Caco-2 (cell line): ENCODE measurements at regions not wholly inside any gene's neighbourhood (a gene's known extent, or its start where the extent isn't known, plus 50 kb on each side); places are given as distances from the start of the nearest gene placed in this dataset.

Experiments
- BruUV-seq: library from RNA; stranded (reverse); fragments of 400-500 nt; replicated peaks from 2 replicates; lab custom pipeline; 2021; lab: Mats Ljungman, UMichigan
- CTCF ChIA-PET: fragments of 300-600 bp; sonication (Branson Sonifier 250); formaldehyde crosslinking; loops from one replicate; lab custom pipeline; 2022; ENCODE audit warnings: antibody characterized with exemption; lab: Charles Lee
- POLR2A ChIA-PET: fragments of 300-600 bp; sonication (Branson Sonifier 250); formaldehyde crosslinking; loops from one replicate; lab custom pipeline; 2022; ENCODE audit warnings: antibody characterized with exemption; lab: Charles Lee
- DNase-seq, 2 experiments: peaks; one replicate each; pipeline versions ENCODE4 v3.0.0 to v3.0.0-alpha.2; 2020 to 2022
- H3K27me3 ChIP-seq: replicated peaks from 2 replicates; pipeline ENCODE4 v1.6.0; 2011; ENCODE audit warnings: low read length; ENCODE audit not compliant: control insufficient read depth, insufficient read depth
- H3K36me3 ChIP-seq: 2 replicates; pipeline ENCODE4 v1.5.1; 2011; ENCODE audit warnings: low read length; ENCODE audit not compliant: control insufficient read depth, insufficient read depth
- H3K4me1 ChIP-seq: fragments of 250-450 bp; sonication (Bioruptor Pico); 2 replicates; pipeline ENCODE4 v1.5.1; 2020; ENCODE audit warnings: mild to moderate bottlenecking
- H3K4me3 ChIP-seq: 2 replicates; pipeline ENCODE4 v1.5.1; 2011; ENCODE audit warnings: low read depth, mild to moderate bottlenecking, control low read depth, low read length
- H3K9me3 ChIP-seq: fragments of 250-450 bp; sonication (Bioruptor Pico); 2 replicates; pipeline ENCODE4 v1.5.1; 2020; ENCODE audit warnings: mild to moderate bottlenecking, moderate library complexity
- H3K27ac Mint-ChIP-seq: one replicate; pipeline ENCODE4 v1.8.0; 2022; ENCODE audit warnings: mixed read lengths; ENCODE audit not compliant: unreplicated experiment
- H3K27me3 Mint-ChIP-seq: one replicate; pipeline ENCODE4 v1.8.0; 2022; ENCODE audit warnings: mixed read lengths; ENCODE audit not compliant: insufficient read depth, unreplicated experiment
- H3K36me3 Mint-ChIP-seq: one replicate; pipeline ENCODE4 v1.8.0; 2022; ENCODE audit warnings: mild to moderate bottlenecking, mixed read lengths; ENCODE audit not compliant: insufficient read depth, unreplicated experiment
- H3K4me1 Mint-ChIP-seq: one replicate; pipeline ENCODE4 v1.8.0; 2022; ENCODE audit warnings: low read depth, mixed read lengths; ENCODE audit not compliant: unreplicated experiment
- H3K4me3 Mint-ChIP-seq: one replicate; pipeline ENCODE4 v1.8.0; 2022; ENCODE audit warnings: mild to moderate bottlenecking, moderate library complexity, mixed read lengths; ENCODE audit not compliant: unreplicated experiment
- H3K9me3 Mint-ChIP-seq: one replicate; pipeline ENCODE4 v1.8.0; 2022; ENCODE audit warnings: mixed read lengths; ENCODE audit not compliant: unreplicated experiment
- intact Hi-C: fragments of 100-400 bp; cut with micrococcal nuclease; formaldehyde crosslinking; loops from one replicate; pipeline ENCODE4 v1.10.0; 2022; ENCODE audit not compliant: unreplicated experiment
- TF ChIP-seq, protein P1 (sequence below), 2 experiments: fragments of 200-600 bp in 1 of 2; IDR thresholded peaks; 1 replicate in 1 of 2; 2 replicates in 1 of 2; pipeline versions ENCODE4 v1.5.1 to v1.8.0; 2011 to 2022; ENCODE audit warnings: antibody characterized with exemption in 1 of 2, control low read depth in 1 of 2, inconsistent platforms in 1 of 2, low read depth in 1 of 2, low read length in 1 of 2, mild to moderate bottlenecking in 1 of 2, moderate library complexity in 1 of 2; ENCODE audit not compliant: insufficient read depth in 1 of 2, severe bottlenecking in 1 of 2, unreplicated experiment in 1 of 2

DNA sequence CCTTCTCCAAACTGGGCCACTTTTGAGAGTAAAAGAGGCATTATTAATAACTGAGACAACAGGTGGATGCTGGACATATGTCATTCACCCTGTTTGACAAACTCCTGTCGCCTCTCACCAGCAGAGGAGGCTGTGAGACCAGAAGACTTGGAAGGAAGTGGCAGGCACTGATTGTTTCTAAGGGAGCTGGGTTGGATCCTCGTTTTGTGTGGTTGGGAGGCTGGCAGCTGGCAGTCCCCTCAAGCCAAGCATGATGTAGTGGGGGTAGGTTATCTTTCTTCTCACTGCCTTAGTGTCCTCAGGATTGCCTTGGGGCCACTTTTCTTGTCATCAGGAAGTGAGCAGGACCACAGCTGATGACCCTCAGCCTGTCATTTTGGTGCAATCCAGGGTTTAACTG lies 86.5 kb upstream of the KCNJ15 start:
- no TSS peak for BruUV-seq
- ChIA-PET POLR2A (no interaction called here), CTCF (interaction anchor here (0.6 to 1.6 kb wide), 3 partner anchors 178 to 185 kb away, joined by 3 to 4 read pairs (median 4); no protein-coding TSS in a partner anchor)
- no peak for DNase-seq
- H3K9me3 ChIP-seq: no peaks in the 10 kb centered on the region
- TF ChIP-seq, protein P1, sequence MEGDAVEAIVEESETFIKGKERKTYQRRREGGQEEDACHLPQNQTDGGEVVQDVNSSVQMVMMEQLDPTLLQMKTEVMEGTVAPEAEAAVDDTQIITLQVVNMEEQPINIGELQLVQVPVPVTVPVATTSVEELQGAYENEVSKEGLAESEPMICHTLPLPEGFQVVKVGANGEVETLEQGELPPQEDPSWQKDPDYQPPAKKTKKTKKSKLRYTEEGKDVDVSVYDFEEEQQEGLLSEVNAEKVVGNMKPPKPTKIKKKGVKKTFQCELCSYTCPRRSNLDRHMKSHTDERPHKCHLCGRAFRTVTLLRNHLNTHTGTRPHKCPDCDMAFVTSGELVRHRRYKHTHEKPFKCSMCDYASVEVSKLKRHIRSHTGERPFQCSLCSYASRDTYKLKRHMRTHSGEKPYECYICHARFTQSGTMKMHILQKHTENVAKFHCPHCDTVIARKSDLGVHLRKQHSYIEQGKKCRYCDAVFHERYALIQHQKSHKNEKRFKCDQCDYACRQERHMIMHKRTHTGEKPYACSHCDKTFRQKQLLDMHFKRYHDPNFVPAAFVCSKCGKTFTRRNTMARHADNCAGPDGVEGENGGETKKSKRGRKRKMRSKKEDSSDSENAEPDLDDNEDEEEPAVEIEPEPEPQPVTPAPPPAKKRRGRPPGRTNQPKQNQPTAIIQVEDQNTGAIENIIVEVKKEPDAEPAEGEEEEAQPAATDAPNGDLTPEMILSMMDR (IDR thresholded peaks at IDR 0.05; ENCODE audit: insufficient read depth in 1 of 2, low read depth in 1 of 2, low read length in 1 of 2, severe bottlenecking in 1 of 2, unreplicated experiment in 1 of 2): no peak
- H3K27me3 Mint-ChIP-seq: no peaks in the 10 kb centered on the region
- no peak overlapping the region for H3K4me3 ChIP-seq
- H3K4me1 Mint-ChIP-seq: peaks cover 6% of the 10 kb centered on the region
- H3K9me3 Mint-ChIP-seq: peaks cover 9% of the 10 kb centered on the region
- no peak overlapping the region for H3K27ac Mint-ChIP-seq
- intact Hi-C loops: loop anchor here (5.0 kb wide), 1 partner anchor 187 kb away; no protein-coding TSS in a partner anchor
- H3K4me1 ChIP-seq: peaks cover 22% of the 10 kb centered on the region
- no peaks in the 10 kb centered on the region for H3K36me3 Mint-ChIP-seq
- H3K36me3 ChIP-seq: no peaks in the 10 kb centered on the region
- H3K4me3 Mint-ChIP-seq: no peak overlapping the region
- H3K27me3 ChIP-seq: no peaks in the 10 kb centered on the region

- Mint-ChIP-seq H3K27me3 (no peaks in the 10 kb centered on the region), H3K36me3 (no peaks in the 10 kb centered on the region), H3K9me3 (peaks cover 9% of the 10 kb centered on the region), H3K4me1 (peaks cover 6% of the 10 kb centered on the region), H3K4me3 (no peak overlapping the region), H3K27ac (no peak overlapping the region)
- peaks cover 22% of the 10 kb centered on the region for H3K4me1 ChIP-seq
- H3K9me3 ChIP-seq: no peaks in the 10 kb centered on the region
- TF ChIP-seq, protein P1 (IDR thresholded peaks at IDR 0.05; ENCODE audit: insufficient read depth in 1 of 2, low read depth in 1 of 2, low read length in 1 of 2, severe bottlenecking in 1 of 2, unreplicated experiment in 1 of 2): no peak
- H3K4me3 ChIP-seq: no peak overlapping the region
- no peak for DNase-seq
- H3K27me3 ChIP-seq: no peaks in the 10 kb centered on the region
- POLR2A ChIA-PET: interaction anchor here (0.5 kb wide), 1 partner anchor 198 kb away, joined by 5 read pairs; no protein-coding TSS in a partner anchor
- CTCF ChIA-PET: interaction anchor here (0.6 to 1.6 kb wide), 3 partner anchors 178 to 185 kb away, joined by 3 to 4 read pairs (median 4); no protein-coding TSS in a partner anchor
- no TSS peak for BruUV-seq
- no peaks in the 10 kb centered on the region for H3K36me3 ChIP-seq
- intact Hi-C loops: loop anchor here (5.0 kb wide), 1 partner anchor 186 kb away; no protein-coding TSS in a partner anchor
Measured at GRCh38 chr21:38170704-38171682, 85.8 kb upstream of the KCNJ15 start.

DNA sequence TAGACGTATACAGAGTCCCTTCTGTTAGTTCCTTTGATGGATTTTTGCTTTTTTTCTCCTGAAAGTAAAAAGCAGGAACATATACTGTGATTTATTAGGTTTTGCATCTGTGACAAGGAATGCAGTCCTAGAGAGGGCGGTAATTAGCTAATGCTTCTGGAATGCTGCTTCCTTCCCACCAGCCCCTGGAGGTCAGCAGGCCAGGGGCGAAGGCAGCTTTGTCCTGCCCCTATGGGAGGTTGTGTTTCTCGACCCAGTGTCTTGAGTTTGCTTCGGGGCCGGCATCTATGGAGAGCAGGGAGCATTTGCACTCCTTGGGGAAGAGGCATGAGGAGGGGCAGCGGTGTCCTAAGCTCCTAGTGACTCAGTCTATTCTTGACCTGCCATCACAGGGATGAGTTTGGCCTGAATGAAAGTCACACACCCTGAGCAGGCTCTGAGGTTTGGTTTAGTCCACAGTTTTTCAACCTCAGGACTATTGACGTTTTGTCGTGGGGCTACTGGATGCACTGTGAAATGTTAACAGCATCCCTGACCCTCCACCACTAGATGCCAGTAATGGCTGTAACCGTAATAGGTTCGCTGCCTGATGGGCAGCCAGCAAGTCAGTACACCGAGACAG lies 85.0 kb upstream of the KCNJ15 start:
- ChIA-PET POLR2A (interaction anchor here (0.5 to 0.7 kb wide), 2 partner anchors 47 to 197 kb away, joined by 4 to 5 read pairs; no protein-coding TSS in a partner anchor), CTCF (no interaction called here)
- BruUV-seq: no TSS peak
- Mint-ChIP-seq H3K36me3 (no peaks in the 10 kb centered on the region), H3K27me3 (peaks cover 2% of the 10 kb centered on the region), H3K27ac (peak overlapping the region; percentile 35), H3K4me1 (peaks cover 6% of the 10 kb centered on the region), H3K4me3 (no peak overlapping the region), H3K9me3 (peaks cover 9% of the 10 kb centered on the region)
- peaks cover 22% of the 10 kb centered on the region for H3K4me1 ChIP-seq
- intact Hi-C loops: loop anchor here (5.0 kb wide), 1 partner anchor 185 kb away; no protein-coding TSS in a partner anchor
- no peaks in the 10 kb centered on the region for H3K36me3 ChIP-seq
- TF ChIP-seq, protein P1 (IDR thresholded peaks at IDR 0.05; ENCODE audit: insufficient read depth in 1 of 2, low read depth in 1 of 2, low read length in 1 of 2, severe bottlenecking in 1 of 2, unreplicated experiment in 1 of 2): no peak
- DNase-seq: peak; percentile 38 to 55
- no peaks in the 10 kb centered on the region for H3K9me3 ChIP-seq
- no peak overlapping the region for H3K4me3 ChIP-seq
- H3K27me3 ChIP-seq: no peaks in the 10 kb centered on the region
